GM19023 (cell line): ENCODE measurements at regions not wholly inside any gene's neighbourhood (a gene's known extent, or its start where the extent isn't known, plus 50 kb on each side); places are given as distances from the start of the nearest gene placed in this dataset.

Experiments used
- ATAC-seq: cut with Tn5 transposase; IDR thresholded peaks from one replicate; pipeline ENCODE4 v1.9.1; 2021; ENCODE audit warnings: mild to moderate bottlenecking, moderate library complexity; ENCODE audit not compliant: unreplicated experiment

GRCh38 chr13:59464926-59465325 is 698.8 kb downstream of the DIAPH3 start:
- ATAC-seq, result no peak

DNA sequence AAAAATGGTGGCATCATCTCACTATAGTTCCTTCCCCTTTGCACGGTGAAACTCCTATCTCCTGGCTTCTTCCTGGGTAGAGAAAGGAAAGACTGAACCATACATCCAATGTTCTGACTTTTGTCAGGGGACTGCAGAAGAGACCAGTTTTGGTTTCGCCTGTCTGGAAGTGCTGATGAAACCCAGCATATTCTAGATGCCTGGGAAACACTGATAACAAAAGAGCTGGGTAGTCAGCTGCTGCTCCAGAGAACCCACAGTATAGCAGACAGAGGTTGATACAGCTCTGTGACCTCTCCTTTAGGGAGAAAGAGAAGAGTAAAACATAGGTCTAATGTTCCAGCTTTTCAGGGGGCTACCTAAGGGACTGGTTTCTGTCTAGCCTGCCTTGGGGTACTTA is 695.3 kb downstream of the DIAPH3 start:
- no peak for ATAC-seq

DNA sequence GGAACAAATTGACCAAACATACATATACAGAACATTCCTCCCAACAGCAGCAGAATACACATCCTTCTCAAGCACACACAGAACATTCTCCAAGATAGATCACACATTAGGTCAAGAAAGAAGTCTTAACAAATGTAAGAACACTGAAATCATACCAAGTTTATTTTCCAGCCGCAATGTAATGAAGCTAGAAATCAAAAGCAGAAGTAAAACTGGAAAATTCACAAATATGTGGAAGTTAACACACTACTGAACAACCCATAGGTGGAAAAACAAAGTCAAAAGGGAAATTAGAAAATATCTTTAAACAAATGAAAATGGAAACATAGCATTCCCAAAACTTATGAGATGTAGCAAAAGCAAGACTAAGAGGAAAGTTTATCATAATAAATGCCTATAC is 692.6 kb downstream of the DIAPH3 start:
- ATAC-seq, result no peak

DNA sequence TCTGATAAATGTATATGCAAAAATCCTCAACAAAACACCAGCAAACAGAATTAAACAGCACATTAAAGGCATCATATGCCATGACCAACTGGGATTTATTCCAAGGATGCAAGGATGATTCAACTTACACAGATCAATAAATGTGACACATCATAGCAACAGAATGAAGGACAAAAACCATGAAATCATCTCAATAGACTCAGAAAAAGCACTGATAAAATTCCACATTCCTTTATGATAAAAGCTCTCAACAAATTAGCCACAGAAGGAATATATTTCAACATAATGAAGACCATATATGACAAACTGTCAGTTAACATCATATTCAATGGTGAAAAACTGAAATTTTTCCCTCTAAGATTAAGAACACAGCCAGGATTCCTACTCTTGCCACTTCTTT is 691.6 kb downstream of the DIAPH3 start:
- no peak for ATAC-seq

GRCh38 chr13:59474696-59475095 is 689.0 kb downstream of the DIAPH3 start:
- no peak for ATAC-seq

DNA sequence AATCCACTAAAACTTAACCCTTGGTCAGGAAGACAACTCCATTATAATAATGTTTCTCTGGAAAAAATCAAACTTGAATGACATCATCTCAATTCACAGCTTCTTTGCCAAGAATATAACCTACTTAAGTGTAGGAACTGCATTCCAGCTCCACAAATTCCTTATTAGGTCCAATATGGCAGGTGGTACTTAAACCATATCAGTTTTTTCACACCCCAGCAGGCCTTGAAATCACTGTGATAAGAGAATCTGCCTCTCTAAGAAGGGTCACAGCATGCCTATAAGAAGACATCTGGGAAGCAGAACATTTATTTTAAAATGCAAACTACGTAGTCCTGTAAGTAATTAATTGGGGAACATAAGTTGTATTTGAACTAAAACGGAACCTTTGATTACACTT is 687.8 kb downstream of the DIAPH3 start:
- ATAC-seq, result no peak

- ATAC-seq, result no peak
Measured at GRCh38 chr13:59476366-59476765, 687.4 kb downstream of the DIAPH3 start.

DNA sequence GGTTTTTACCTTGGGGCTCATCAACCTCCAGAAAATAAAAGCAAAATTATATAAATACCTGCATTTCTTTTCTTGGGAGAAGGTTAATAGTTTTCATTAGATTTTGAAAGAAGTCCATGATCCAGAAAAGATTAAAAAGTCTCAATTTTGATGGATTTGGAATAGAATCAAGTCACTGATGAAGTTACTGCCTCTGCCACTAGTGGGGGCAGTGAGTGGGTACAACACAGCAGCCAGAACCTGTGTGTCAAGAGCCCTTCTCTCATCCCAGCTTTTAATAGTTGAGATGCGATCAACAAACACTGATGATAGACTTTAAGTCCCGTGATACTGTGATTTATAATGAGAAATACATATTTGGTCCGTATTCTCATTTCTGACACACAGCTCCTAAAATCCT is 686.7 kb downstream of the DIAPH3 start:
- no peak for ATAC-seq

DNA sequence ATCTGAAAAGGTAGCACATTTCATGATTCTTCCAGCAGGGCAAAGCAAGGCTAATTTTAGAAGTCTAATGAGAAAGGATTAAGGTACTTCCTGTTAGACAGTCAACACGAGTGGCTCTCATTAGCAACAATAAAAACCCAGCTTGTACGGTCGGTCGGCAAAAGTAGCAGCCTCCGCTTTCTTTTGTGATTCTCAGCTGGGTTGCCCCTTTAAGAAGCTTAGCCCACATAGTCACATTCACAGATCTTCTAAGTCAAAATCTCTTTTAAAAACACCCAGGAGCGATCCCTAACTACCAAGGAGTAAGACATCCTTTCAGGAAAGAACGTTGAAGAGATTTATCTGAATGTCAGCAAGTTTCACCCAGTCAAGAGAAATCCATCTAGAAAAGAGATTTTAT is 684.8 kb downstream of the DIAPH3 start:
- ATAC-seq, result no peak

DNA sequence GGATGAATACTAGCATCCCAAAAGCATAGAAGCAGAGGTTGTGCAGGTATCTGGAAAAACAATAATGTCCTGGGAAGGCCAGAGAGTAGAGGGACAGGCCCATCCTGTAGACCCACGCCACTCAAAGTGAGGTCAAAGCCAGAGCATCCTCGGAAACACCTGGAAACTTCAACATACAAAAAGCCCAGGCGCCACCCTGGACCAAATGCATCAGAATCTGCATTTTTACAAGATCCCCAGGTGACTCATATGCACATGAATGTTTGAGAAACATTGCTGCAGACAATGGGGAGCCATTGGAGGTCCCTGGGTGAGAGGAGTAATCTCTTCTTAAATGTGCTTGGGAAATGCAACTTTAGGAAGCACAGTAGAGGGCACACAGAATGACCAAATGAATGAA is 684.1 kb downstream of the DIAPH3 start:
- ATAC-seq, result no peak

DNA sequence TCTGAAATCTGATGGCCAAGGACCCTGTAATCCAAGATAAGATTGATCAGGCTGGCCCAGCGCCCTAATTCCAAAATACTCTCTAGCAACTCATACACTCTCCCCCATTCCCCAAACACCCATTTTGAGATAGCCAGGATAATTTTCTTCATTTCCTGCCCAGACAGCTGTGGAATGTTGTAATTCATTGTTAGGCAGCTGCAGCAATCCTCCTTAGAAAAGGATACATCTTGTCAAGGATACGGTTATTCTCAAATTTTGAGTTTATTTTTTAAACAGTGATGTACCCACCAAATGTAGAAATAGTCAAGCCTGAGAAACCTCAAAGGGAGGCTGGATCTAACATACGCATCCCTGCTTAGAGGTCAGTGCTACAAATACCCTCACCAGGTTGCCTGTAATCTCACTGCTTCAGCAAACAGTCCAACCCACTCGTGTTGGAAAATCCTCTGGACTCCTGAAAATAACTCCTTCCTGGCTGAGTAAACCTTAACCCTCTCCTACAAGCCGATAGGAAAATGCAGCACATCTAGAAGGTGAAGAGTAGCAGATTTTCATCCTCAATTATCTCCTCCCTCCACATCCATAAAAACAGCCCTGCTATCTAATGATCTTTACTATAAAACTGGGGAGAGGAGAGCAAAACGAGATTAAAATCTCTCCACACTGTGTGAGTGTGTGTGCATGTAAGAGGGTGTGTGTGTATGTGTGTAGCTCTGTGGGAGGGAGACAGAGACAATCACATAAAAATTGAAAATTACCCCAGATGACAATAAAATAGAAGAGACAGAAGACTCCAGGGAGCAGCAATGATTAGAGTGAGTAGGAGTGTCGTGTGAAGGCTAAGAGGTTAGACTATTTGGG is 683.1 kb downstream of the DIAPH3 start:
- ATAC-seq, result no peak

GRCh38 chr13:59483501-59484145 is 680.1 kb downstream of the DIAPH3 start:
- ATAC-seq, result no peak

DNA sequence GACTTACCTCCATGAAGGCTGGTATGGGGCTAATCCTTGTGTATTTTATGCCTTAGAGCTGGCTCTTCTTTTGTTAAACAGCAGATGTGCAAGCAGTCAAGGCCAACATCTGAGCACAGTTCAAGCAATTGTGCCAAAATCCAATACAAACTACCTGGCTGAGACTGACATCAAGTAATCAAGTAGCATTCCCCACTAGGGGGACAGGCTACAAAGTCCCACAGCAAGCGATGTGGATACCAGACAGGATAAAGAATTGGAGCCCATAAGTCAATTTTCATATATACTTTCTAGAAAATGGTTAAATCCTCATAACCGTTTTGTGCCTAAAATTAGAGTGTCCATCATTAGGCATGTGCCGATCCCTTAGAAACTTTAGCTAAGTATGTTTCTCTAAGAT is 675.8 kb downstream of the DIAPH3 start:
- no peak for ATAC-seq

- no peak for ATAC-seq
Measured at GRCh38 chr13:59488436-59488835, 675.3 kb downstream of the DIAPH3 start.

DNA sequence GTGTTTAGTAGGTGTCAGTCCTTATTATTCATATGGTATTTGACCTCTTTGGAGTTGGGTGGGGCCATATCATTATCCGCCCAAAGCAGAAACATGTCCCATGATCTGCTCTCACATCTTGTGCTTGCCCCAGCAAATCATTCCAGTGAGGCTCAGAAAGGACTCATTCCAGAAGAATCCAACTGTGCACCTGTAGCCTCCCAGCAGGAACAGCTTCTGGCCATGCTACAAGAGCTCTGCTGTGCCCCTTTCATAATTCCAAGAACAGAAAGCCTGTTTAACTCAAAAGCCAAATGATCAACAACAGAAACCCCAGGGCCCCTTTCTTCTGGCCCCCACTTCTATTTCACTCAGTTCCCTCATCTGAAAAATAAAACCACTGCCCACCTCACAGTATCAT is 673.1 kb downstream of the DIAPH3 start:
- no peak for ATAC-seq

DNA sequence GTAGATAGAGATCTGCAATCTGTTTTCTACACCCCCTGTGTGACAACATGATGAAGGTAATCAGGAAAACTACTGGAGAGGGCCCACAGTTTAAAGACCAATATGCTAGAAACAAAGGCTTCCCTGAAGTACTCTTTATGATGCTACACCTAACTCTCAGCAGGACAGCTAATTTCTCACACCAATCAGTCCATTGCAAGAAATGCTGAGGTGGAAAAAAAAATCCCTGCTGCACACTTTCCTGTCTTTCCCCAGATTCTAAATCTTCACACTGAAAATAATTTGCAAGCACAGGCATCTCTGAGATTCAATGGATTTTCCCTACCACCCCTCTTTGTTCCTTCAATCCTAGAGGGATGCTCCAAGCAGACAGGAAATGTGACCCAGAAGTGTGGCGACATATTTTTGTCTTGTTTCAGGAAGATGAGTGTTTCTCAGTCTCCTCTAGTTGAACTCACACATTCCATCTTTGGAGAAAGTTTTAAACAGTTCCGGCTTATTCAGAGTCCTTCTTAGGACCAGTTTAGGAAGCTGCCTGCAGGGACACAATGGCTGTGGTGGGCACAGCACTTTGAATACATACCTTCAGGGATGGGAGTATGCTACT is 671.6 kb downstream of the DIAPH3 start:
- no peak for ATAC-seq

DNA sequence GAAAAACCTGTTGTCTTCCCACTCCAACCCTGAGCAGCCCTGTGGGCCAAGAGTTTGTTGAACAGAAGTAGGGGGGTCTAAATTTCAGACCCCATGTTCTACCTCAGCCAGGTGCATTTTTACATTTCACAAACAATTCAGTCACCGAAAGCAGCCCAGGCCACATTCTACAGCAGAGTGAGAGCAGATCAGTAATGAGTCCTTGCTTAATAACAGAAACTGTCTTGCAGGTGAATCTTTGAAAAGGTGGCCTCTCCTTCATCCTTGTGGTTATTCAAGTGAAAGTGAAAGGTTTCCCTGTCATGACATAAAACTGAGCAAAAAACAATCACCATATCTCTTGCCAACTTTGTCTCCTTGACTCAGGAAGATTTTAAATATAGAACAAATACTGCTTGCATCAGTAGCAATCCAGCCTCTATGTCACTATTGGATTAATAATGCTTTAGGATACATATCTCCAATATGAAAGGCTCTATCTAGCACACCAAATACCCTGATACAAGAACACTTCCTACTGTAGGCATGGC is 670.2 kb downstream of the DIAPH3 start:
- ATAC-seq, result no peak

GRCh38 chr13:59494151-59494550 is 669.6 kb downstream of the DIAPH3 start:
- no peak for ATAC-seq

DNA sequence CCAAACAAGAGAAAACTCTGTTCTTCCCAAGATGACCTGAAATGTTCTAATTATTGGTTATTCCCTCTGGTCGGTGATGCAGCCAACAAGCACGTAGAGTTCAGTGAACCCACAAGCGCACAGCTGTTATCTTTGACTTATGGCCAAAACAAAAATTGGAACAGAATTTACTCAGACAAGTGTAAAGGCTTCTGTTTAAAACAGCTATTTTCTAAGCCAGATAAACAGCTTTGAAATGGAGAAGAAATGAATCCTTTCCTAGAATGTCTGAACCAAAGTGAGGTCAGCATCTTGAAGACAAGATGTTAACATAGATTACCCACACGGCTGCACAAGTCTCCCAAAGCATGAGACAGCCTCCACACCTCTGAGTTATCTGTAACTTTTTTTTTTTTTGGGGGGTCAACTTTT is 669.2 kb downstream of the DIAPH3 start:
- ATAC-seq, result no peak

- no peak for ATAC-seq
Measured at GRCh38 chr13:59495299-59495698, 668.4 kb downstream of the DIAPH3 start.

GRCh38 chr13:59495936-59496512 is 667.7 kb downstream of the DIAPH3 start:
- no peak for ATAC-seq
